Spleen (tissue), 7 donors: ENCODE measurements at regions not wholly inside any gene's neighbourhood (a gene's known extent, or its start where the extent isn't known, plus 50 kb on each side); places are given as distances from the start of the nearest gene placed in this dataset.

Source experiments
- POLR2A ChIP-seq, 3 donors: fragments of 450-650 bp; IDR thresholded peaks; one replicate each; pipeline ENCODE4 v1.5.1; 2017; ENCODE audit warnings: antibody characterized with exemption in 3 of 3, mild to moderate bottlenecking in 1 of 3
- TF ChIP-seq, protein P1 (sequence below), 11 experiments: fragments of 200-600 bp in 7 of 11; fragments of 450-650 bp in 4 of 11; sonication (generic) in 4 of 11; IDR thresholded peaks in 8 of 11; conservative IDR thresholded peaks in 3 of 11; 1 replicate in 7 of 11; 2 replicates in 4 of 11; pipeline versions ENCODE4 v1.4.0 to v1.8.0; 2016 to 2021; ENCODE audit warnings: antibody characterized with exemption in 11 of 11, inconsistent platforms in 4 of 11, mild to moderate bottlenecking in 1 of 11
- donor health status: DM: no; HTN: no; CAD: no; lungs with moderate emphysema.
- donor health status: DM: no; HTN: no; CAD: no.
- donor health status: DM: no; HTN: no; CAD: no.

DNA sequence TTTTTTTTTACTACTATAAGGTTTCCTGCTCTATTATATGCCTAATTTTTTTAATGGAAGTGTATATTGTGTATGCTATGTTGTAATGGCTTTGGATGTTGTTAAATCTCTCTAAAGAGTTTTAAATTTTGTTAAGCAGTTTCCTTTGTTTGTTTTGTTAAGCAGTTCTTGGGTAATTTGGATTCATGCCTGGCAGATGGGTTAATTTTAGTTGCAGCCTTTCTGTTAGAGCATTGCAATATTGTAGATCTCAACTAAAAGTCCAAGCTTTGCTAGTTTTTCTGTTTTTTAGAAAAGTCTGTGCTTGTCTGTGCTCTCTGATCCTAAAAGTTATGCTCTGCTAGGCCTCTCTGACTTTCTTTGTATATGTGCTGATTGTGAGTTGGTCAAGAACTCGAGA is 1229.0 kb upstream of the NRXN1 start:
- TF ChIP-seq, protein P1, sequence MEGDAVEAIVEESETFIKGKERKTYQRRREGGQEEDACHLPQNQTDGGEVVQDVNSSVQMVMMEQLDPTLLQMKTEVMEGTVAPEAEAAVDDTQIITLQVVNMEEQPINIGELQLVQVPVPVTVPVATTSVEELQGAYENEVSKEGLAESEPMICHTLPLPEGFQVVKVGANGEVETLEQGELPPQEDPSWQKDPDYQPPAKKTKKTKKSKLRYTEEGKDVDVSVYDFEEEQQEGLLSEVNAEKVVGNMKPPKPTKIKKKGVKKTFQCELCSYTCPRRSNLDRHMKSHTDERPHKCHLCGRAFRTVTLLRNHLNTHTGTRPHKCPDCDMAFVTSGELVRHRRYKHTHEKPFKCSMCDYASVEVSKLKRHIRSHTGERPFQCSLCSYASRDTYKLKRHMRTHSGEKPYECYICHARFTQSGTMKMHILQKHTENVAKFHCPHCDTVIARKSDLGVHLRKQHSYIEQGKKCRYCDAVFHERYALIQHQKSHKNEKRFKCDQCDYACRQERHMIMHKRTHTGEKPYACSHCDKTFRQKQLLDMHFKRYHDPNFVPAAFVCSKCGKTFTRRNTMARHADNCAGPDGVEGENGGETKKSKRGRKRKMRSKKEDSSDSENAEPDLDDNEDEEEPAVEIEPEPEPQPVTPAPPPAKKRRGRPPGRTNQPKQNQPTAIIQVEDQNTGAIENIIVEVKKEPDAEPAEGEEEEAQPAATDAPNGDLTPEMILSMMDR (IDR thresholded peaks at IDR 0.05 in 8 of 11, conservative IDR thresholded peaks at IDR 0.05 in 3 of 11): no peak
- no peak for TF ChIP-seq POLR2A (IDR thresholded peaks at IDR 0.05)
